MM.1S (cell line): ENCODE measurements at regions not wholly inside any gene's neighbourhood (a gene's known extent, or its start where the extent isn't known, plus 50 kb on each side); places are given as distances from the start of the nearest gene placed in this dataset.

ENCODE experiments used
- CTCF ChIP-seq: fragments of 300-600 bp; sonication (generic); IDR thresholded peaks from 2 replicates; pipeline ENCODE4 v1.5.1; 2016; ENCODE audit warnings: antibody characterized with exemption, low read length, mixed read lengths
- EZH2 ChIP-seq: fragments of 300-600 bp; sonication (generic); optimal IDR thresholded peaks from 2 replicates; pipeline ENCODE3; 2017; ENCODE audit warnings: low read depth, mild to moderate bottlenecking, antibody characterized with exemption, low read length, mixed read lengths
- EZH2phosphoT487 ChIP-seq: fragments of 300-600 bp; sonication (generic); IDR thresholded peaks from 2 replicates; pipeline ENCODE4 v1.6.1; 2018; ENCODE audit warnings: antibody characterized with exemption, low read length

GRCh38 chr13:82802528-82802927 lies 1079.7 kb downstream of the SLITRK1 start:
- TF ChIP-seq CTCF (no peak), EZH2 (no peak), EZH2phosphoT487 (no peak)
